ENCODE measurements at regions not wholly inside any gene's neighbourhood (a gene's known extent, or its start where the extent isn't known, plus 50 kb on each side); places are given as distances from the start of the nearest gene placed in this dataset.

DNA sequence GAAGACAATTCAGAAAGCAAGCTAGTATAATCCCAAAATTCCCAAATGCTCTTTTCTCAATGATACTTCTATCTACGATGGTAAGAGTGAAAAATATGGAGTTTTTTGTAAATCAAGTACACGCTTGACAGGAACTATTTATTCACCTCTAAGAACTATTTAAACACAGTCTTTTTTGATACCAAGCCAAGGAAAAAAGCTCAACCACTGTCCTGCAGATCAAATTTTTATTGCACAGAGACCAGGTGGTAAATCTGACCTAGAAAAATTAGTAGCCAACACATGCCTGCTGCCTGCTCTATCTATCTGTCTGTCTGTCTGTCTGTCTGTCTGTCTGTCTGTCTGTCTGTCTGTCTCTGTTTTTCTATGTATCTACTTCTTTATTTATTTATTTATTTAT lies 292.2 kb downstream of the MZT1 start:
- DNase-seq = no peak

DNA sequence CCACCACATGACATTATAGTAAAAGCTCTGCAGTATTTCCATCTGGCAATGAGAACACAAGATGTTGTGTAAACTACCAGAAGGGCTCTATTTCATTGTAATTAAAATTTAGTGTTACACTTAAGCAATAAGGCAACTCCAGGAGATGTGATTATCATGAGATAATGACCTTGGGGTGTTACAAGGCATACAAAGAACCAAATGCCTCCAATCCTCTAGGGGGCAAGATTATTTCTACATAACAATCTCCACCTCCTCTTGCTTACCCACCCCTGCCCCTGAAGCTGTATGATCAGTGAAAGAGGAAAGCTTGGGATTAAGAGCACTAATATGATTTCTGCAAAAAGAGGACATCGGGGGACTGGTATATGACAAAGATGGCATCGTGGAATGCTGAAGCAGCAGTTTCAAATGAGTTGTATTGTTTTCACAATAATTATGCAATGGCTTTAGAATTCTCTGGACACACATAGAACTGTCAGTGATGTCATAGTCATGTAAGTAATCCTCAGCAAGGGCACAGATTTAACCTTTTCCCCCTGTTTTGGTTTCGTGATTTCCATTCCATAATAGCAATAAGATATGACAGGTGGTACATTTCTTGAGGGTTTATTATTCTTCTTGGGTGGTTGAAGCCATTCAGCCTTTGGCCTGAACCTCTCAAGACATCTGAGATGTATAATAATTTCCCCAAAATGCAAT lies 295.3 kb downstream of the MZT1 start:
- DNase-seq = peak; percentile 16

DNA sequence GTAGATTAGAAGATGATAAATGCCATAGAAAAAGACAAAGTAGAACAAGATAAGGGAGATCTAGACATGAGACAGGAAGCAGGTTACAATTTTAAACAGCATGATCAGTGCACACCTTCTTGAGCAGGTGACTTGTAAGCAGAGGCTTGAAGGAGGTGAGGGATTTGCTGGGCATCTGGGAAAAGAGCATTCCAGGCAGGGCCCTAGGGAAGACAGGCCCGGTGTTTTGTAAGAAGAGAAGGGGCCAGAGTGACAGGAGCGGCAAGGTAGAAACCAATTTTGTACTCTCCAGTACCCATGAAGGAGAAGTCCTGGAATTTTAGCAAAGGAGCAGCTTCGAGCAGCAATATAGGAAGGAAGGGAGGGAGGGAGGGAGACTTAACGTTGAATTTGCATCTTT lies 296.5 kb downstream of the MZT1 start:
- no peak for DNase-seq

DNA sequence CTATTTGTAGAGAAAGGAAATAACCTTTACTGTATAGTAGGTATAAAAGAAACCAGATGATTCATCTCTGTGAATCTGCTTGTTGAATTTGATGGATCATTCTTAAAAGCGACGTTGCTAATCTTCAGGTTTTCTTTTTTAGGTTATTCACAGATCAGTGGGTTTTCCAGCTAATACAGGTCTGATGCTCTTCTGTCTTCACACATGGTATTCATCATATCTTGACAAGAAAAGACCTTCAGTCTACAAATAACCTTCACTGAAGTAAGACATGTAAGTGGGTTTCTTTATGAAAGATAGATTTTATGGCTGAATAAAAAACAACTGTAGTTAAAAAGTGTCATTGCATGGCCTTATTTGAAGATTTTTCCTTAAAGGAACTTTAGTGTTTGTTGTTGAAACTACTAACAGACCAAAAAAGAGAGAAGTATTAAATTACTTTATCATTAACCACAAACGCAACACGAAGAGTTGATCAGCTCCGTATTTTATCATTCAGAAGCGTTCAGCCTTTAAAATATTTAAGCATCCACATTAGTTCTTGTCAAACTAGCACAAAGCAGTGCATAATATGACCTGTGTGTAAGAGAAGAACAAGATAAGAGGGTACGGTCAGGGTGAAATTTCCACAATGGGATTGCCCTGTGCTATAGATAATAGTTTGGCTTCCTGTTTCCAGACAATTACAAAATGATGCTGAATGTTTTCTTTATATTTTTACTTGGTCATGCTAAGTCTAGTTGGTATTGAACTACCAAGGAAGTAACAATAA lies 299.5 kb downstream of the MZT1 start:
- DNase-seq = no peak

DNA sequence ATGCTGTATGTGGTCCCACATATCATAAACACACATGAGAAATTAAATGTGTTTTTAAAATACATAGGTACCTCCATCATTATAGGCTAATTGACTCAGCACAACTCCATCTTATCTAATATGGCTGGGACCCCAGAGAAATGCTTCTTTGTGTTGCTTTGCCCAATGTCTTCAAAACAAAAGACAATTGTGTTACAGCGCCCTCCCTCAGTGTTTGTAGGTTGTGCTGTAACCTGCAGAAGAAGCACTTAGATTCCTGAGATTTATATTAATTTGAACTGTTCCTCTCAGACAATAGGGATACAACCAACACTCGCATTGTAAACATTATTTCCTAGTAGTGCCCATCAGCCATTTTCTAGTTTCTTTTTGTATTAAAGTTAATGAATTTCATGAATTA lies 303.4 kb downstream of the MZT1 start:
- no peak for DNase-seq

DNA sequence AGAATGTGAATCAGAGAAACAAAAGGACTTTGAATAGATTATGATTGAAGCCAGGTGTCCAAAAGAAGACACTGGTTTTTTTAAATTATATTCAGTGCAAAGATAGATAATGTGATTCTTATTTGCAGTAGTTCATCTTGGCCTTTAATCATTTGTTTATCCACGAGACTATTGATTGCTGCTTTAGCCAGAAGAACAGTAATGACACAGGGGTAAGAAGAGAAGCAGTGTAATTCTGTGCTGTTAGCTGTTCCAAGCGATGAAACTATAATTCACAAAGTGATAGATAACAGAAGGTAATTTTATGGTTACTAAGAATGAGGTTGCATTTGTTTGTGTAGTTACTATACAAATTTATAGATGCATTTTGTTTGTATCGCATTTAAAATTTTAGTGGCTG lies 311.6 kb downstream of the MZT1 start:
- DNase-seq = no peak

DNA sequence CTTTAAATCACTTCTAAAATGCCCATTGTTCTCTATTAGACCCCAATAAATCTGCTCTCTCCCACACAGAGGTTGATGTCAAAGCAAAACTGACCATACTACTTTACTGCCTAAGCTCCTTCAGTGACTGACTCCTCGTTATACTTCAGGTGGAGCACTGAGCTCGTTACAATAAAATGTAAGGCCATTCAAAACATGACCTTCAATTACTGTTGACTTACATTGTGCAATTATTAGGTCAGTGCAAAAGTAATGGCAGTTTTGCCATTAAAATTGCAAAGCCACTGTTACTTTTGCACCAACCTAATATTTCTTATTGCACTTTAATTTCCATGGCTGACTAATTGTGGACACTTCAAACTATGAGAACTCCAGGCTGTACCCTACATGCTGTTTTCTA lies 314.9 kb downstream of the MZT1 start:
- DNase-seq = no peak

DNA sequence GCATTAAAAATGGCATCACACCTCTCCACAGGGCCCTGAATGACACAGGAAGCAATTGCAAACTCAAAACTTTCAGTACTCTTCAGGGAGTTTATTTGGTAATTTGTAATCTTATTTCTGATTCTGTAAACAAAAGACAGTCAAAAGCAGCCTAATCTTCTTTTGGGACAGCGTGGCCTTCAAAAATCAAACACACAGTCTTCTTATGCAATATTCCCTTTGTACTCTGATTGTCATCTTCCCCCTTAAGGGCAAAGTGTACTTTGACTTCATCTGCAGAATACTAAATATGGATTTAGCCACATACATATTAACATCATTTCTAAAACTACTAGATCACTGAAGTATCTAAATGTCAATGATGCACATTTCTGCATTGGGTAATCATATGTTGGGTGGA lies 322.0 kb downstream of the MZT1 start:
- DNase-seq = no peak

DNA sequence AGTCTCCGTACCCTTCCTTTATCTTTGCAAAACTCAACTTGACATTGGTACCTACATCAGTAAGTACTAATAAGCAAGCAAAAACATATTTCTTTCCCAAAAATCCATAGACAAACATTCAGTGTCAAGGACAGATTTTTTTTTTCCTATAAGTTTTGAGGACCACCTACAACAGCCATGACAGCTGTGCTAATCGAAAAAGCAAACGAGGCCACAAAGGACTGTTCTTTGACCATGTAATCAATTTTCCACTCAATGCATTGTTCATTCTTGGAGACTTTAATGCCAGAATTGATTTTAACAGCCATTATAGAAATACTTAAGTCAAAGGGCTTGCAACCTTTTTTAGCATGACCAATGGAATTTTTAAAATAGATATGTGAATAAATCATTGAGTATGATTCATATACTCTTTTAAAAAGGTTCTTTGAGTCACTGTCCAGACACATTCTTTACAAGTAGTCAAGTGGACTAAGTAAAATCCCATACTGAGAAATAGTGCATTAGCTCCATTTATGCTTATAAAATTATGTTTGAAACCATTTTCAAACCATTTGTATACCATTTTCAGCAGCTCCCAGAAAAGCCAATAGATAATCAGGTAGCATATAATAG lies 323.9 kb downstream of the MZT1 start:
- no peak for DNase-seq

DNA sequence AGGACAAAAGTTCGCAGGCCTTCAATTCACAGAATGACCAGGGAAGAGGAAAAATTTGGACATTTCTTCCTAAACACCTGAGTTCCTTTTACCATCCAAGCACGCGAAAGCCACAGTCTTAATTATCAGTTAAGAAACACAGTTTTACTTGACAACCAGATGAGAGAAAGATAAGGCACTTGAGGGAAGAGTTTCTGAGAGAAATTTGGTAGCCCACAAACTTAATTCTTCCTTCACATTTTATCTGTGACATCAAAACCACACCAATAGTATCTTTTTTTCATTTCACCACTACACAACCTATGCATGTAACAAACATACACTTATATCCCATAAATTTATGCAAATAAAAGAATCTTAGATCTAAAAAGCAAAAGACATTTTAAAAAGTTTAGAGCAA lies 326.6 kb downstream of the MZT1 start:
- DNase-seq = no peak

DNA sequence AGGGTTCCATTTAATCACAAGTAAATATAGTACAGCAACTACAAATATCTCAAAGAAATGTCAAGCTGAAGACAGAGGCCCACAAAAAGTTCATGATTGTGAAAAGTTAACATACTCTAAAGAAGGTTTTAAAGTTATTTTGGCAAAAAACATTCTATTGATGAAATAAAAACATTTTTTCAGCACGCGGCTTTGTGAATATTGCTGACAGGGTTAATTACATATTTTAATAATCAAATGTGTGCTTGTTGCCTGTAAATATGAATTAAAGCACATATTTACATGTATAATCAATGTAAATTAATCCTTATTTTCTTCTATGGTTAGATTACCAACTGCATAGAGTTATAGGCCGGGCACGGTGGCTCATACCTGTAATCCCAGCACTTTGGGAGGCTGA lies 328.1 kb downstream of the MZT1 start:
- no peak for DNase-seq

DNA sequence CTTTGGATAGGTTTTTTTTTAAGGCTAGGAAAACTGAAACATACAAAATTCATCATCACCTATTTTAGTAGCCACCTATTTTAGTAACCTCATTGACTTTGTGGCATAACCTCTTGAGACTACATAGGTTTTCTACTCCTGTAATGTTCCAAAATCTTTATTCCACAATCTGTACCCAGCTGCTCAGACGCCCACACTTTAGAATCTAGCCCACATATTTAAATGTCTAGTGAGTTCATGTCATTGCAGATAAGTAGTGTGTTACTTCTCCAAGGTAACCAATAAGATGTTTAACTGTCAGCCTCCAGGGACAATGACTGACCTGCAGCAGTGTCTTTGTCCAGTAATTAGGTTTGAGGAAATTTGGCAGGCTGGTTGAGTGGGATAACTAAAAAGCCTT lies 330.2 kb downstream of the MZT1 start:
- no peak for DNase-seq

DNA sequence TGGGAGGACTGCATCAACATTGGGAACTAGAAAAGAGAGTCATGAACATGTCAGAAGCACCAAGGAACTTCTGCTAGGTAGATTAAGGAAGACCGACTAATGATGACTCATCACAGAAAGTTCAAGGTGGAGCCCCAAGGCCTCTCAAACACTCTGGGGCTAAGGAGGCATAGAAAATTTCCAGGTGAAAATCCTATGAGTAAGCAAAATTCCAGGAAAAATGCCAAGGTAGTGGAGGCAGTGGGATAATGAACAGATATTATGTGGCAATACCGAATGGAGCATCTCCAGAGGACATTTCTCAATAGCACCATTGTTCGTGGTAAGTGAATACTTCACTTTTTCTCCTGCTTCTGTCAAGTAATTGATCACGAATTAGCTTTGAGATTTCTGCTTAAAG lies 336.5 kb downstream of the MZT1 start:
- DNase-seq = no peak

DNA sequence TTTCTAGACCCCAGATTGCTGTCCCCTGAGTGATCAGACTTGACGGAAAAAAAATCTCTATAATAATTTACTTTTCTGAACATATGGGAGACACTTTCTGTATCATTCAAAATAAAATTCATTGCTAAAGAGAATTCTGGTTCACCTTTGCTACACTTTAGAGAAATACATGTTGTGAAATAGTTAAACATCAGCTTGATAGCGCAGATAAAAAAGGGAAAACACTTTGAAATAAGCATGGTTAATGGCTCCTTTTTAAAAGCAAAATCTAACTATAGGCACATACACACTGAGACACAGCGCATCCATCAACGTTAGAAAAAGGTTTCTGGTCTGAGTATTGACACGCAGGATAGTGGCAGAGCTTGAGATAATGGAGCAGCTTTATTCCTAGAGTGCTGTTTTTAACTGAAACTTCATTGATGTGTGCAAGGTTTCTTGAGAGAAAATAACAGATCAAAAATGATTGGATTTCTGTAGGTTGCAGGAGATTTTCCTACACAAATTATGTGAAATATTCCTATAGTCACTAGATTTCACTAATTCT lies 341.2 kb downstream of the MZT1 start:
- no peak for DNase-seq

DNA sequence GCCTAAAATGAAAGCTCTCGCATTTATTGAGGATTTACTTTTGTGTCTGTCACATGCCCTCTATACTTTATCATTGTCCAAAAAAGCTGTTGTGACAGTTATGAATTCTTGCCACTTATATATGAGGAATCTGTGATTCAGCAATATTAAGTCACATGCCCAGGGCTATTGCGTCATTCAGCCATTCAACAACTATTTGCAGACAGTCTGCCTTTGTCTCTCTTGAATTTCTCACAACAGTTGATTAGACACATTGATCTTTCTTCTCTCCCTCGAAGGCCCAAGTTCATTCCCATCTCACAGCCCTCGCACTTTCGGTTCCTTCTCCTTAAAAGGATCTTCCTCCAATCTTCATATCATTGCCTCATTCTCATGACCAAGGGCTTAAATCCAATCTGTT lies 342.6 kb downstream of the MZT1 start:
- no peak for DNase-seq

DNA sequence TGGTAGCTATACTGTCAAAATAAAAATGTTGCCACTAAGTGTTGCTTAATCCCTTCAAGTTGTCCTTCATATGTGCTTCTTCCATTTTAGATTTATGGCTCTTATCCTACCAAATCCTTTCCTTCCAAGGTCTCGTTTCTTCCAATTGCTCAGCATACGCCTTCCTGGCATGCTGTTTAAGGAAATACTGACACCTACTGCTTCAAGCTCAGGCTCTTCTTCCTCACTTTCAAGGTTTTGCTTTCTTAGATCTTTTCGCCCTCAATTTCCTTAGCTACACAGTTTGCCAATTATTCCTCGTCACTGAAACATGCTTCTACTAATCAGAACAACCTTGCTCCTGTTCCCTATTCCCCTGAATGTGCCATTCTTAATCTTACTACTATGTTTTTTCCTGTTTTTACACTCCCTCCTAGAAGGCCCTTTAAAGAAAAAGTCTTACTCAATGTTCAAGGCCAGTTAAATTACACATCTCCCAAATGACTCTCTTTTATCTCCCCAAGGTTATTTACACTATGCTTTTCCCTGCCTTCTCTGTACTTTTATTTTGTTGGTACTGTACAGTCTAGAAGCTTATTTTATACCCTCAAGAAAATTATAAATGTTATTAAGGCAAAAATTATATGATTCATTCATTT lies 343.1 kb downstream of the MZT1 start:
- DNase-seq = peak; percentile 73

DNA sequence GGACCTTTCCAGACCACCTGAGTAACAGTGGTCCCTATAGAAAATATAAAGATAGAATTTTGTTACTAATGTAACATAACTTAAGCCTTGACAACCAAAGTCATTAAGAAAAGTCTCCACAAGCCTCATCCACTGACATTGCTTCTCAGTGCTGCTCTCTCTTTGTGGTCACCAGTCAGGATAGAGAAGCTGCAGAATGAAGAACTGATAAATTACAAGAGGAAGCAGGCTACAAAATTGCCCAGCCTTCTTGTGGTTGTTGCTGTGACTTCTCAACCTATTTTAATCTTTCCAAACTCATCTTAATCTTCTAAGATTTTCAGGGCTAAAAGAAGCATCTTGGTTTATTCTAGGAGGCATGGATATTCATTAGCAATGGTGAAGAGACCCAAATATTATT lies 343.8 kb downstream of the MZT1 start:
- DNase-seq = no peak

DNA sequence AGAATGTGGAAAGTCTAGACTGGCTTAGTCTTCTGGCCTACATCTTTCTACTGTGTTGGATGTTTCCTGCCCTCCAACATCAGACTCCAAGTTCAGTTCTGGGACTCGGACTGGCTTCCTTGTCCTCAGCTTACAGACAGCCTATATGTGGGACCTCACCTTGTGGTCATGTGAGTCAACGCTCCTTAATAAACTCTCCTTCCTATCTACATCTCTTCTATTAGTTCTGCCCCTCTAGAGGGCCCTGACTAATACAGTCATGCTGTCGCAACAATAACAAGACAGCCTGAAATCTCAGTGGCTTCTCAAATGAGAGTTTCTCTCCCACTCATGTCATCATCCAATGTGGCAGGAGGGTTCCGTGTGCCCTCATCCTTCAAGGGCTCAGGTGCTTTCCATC lies 347.8 kb downstream of the MZT1 start:
- DNase-seq = no peak

DNA sequence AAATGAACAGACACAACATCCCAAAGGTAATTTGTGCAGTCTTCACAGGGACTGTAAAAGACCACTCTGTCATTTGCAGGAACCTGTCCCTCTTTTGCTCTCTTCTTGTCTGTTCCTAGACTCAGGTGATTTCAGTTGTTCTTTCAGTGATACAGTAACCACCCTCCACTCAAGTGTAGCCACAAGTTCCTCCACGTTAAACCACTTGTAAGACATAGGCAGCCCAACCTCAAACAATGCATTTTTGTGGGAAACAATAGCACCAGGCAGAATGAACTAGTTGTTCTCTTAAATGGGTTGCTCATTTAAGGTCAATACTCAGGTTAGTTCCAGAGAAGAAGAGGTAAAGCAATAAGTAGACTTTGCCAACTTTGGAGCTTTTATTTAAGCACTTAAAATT lies 359.4 kb downstream of the MZT1 start:
- DNase-seq = no peak

DNA sequence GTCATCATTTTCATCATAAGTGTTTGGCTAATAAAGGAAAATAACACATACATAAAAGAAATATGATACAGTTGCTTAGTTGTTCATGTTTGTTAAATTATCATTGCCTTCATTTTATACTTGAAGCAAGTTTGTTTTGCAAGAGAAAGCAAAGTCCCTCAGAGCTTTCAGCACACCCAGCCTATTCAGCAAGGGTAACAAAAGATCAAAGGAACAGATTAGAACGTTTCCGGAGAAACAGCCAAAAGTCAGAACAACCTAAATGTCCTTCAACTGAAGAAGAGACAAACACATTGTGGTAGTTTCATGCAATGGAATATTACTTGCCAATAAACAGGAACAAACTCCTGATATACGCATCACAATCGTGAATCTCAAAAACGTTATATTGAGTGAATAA lies 380.7 kb downstream of the MZT1 start:
- DNase-seq = no peak

DNA sequence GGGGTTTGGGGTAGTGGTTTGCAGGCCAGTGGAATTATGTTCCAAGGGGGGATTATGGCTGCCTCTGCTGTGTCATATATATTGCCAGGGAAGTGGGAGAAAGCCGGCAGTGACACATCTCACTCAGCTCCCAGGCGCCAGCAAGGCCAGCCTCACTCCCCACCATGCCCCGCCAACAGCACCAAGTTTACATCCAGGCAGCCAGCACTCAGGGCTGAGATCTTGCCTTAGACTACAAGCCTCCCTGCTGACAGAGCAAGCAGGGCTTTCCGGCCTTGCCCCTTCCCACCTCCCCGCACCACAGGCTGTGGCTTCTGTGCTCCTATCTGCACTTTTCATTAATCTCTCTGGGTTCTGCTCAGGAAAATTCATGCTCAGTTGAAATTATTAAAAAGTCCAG lies 385.1 kb downstream of the MZT1 start:
- no peak for DNase-seq

DNA sequence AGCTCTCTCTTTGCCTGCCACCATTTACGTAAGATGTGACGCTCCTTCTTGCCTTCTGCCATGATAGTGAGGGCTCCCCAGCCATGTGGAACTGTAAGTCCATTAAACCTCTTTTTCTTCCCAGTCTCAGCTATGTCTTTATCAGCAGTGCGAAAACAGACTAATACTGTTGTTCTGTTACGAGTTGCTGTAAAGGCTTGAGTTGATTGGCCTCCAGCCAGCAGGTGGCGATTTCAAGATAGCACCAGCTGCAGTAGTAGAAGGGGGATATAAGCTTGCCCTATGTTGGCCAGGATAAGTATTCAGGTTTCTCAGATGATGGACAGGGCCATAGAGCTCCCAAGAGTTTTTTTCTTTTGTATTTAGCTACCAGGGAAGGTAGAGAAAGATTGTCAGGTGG lies 385.5 kb downstream of the MZT1 start:
- DNase-seq = no peak

DNA sequence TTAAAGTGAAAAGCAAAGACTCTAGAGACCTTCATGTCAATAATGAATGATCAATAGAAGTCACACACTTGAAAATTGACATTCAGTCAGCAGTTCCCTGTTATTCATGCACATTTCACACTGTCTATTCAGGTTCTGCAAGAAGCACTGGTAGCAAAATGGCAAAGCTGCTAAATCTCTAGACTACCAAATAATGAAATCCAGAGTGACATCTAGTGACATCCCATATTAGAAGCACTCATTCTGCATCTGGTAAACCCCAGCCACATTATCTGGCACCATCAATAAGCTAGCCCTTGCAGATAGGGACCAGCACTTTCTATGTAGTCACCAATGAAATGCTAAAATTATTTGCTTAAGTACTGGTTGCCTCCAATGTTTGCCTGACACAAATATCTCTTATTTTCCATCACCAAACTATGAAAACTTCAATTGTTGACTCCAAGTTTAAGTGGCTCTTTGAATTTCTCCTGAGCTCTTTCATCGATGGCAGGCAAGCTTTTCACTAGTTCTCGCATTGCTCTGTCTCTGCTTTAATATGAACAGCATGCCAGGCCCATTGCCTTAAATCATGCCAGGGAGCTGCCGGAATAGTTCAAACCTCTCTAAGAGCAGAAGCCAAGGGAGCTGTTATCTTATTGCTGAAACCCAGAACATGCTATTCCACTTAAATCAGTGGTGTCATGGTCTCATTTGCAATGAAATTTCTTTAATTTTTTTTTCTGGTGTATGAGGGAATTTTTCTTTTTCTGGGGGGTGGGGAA lies 409.9 kb downstream of the MZT1 start:
- DNase-seq = no peak
